Left lung (tissue), 4 donors: ENCODE measurements at regions not wholly inside any gene's neighbourhood (a gene's known extent, or its start where the extent isn't known, plus 50 kb on each side); places are given as distances from the start of the nearest gene placed in this dataset.

ENCODE experiments used
- ATAC-seq: fragments of 200-7000 bp; cut with Tn5 transposase; one replicate; pipeline ENCODE4 v1.9.1; 2020; ENCODE audit warnings: moderate library complexity
- DNase-seq, 4 donors: peaks; one replicate each; pipeline ENCODE4 v3.0.0-alpha.2; 2013 to 2020
- H3K27ac ChIP-seq, 2 donors: fragments of 200-600 bp; sonication (generic) in 1 of 2; one replicate each; pipeline versions ENCODE4 v1.5.0 to v1.8.0; 2020 to 2021
- H3K27me3 ChIP-seq, 2 donors: fragments of 200-600 bp; sonication (generic) in 1 of 2; one replicate each; pipeline versions ENCODE4 v1.5.0 to v1.8.0; 2020 to 2021
- H3K36me3 ChIP-seq, 2 donors: fragments of 200-600 bp; sonication (generic) in 1 of 2; one replicate each; pipeline versions ENCODE4 v1.5.0 to v1.8.0; 2020 to 2021
- H3K4me1 ChIP-seq, 2 donors: fragments of 200-600 bp; one replicate each; pipeline ENCODE4 v1.8.0; 2021
- H3K4me3 ChIP-seq, 2 donors: fragments of 200-600 bp; sonication (generic) in 1 of 2; one replicate each; pipeline versions ENCODE4 v1.5.0 to v1.8.0; 2020 to 2021; ENCODE audit warnings: mild to moderate bottlenecking in 1 of 2
- H3K9me3 ChIP-seq, 2 donors: fragments of 200-600 bp; sonication (generic) in 1 of 2; one replicate each; pipeline versions ENCODE4 v1.5.0 to v1.8.0; 2020 to 2021
- CTCF ChIP-seq, 2 donors: fragments of 200-600 bp; sonication (generic) in 1 of 2; IDR thresholded peaks; one replicate each; pipeline versions ENCODE4 v1.5.0 to v1.8.0; 2021; ENCODE audit warnings: antibody characterized with exemption in 2 of 2
- intact Hi-C, 2 donors: fragments of 100-400 bp; cut with DNase I; formaldehyde crosslinking; loops; one replicate each; pipeline versions ENCODE4 v1.11.2 to v1.14.2; 2022
- donor health status: DM: no; HTN: yes; CAD: no.
- donor health status: DM: no; HTN: no; CAD: no.

DNA sequence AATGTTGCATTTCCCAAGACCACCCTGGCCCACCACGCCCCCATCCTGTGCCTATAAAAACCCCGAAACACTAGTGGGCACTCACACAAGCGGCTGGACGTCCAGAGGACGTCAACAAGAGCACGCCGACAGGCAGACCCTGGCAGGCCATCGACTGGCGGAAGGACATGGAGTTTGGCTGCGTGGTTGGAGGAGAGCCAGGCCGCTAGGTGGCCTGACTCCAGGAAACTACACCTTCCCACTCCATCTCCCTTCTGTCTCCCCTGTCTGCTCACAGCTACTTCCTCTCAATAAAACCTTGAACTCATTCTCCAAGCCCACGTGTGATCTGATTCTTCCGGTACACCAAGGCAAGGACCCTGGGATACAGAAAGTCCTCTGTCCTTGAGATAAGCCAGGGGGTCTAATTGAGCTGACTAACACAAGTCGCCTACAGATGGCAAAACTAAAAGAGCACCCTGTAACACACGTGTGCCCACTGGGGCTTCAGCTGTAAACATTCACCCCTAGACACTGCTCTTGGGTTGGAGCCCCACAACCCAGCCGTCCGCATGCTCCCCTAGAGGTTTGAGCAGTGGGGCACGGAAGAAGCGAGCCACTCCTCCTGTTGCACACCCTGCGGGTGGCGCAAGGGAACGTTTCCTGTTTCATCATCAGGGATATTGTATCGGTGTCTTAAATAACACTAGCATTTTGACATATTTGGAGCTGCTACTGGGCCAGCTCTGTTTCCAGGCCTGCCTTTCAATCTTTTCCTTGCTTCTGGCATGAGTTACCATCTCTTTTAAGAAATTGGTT lies 54.5 kb upstream of the TAF11L2 start:
- peak; percentile 34 for ATAC-seq
- Histone ChIP-seq H3K27me3 (no peaks in the 10 kb centered on the region), H3K4me3 (no peak overlapping the region), H3K36me3 (no peaks in the 10 kb centered on the region), H3K4me1 (peaks cover 0 to 7% of the 10 kb centered on the region in 2 donors), H3K9me3 (peaks cover 0 to 9% of the 10 kb centered on the region in 2 donors), H3K27ac (peak overlapping the region in 1 of 2 donors; percentile 82)
- DNase-seq = peak in 2 of 4 donors; percentile 69 to 88
- intact Hi-C loops = no loop called here
- TF ChIP-seq CTCF (IDR thresholded peaks at IDR 0.05) = no peak

GRCh38 chr5:17444496-17444895 lies 53.5 kb upstream of the TAF11L2 start:
- intact Hi-C loops = no loop called here
- Histone ChIP-seq H3K27me3 (no peaks in the 10 kb centered on the region), H3K4me1 (peaks cover 0 to 7% of the 10 kb centered on the region in 2 donors), H3K9me3 (peaks cover 0 to 6% of the 10 kb centered on the region in 2 donors), H3K36me3 (no peaks in the 10 kb centered on the region), H3K4me3 (no peak overlapping the region), H3K27ac (peak overlapping the region in 1 of 2 donors; percentile 82)
- ATAC-seq = no peak
- no peak for DNase-seq
- TF ChIP-seq CTCF (IDR thresholded peaks at IDR 0.05) = no peak

DNA sequence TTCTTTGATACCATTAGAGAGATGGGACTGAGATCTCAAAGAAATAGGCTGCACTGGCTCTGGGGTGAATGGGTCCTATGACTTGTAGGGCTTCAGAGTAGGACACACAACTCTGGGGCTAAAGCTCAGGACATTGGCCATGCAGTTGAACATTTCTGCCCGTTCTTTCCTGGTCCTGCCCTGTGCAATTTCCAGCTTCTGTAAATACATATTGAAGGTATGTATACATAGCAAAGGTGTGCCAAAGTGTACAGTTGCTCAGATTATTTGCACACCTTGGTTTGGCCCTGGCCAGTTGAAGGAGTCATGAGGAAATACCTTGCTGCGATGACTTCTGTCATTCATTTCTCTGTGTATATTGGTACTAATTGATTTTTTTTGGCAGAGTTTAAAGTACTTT lies 52.8 kb upstream of the TAF11L2 start:
- Histone ChIP-seq H3K27me3 (no peaks in the 10 kb centered on the region), H3K36me3 (no peaks in the 10 kb centered on the region), H3K4me3 (no peak overlapping the region), H3K4me1 (peaks cover 0 to 7% of the 10 kb centered on the region in 2 donors), H3K27ac (peak overlapping the region in 1 of 2 donors; percentile 82), H3K9me3 (peaks cover 0 to 2% of the 10 kb centered on the region in 2 donors)
- ATAC-seq (no peak), DNase-seq (no peak)
- no peak for TF ChIP-seq CTCF (IDR thresholded peaks at IDR 0.05)
- intact Hi-C loops = no loop called here
